Transverse colon (tissue), 4 donors: ENCODE measurements at regions not wholly inside any gene's neighbourhood (a gene's known extent, or its start where the extent isn't known, plus 50 kb on each side); places are given as distances from the start of the nearest gene placed in this dataset.

Experiments used
- DNase-seq: peaks from one replicate; pipeline ENCODE4 v3.0.0-alpha.2; 2019
- H3K27ac ChIP-seq, 4 donors: fragments of 200-600 bp; sonication (generic); 2 replicates each; pipeline ENCODE4 v1.5.1; 2016 to 2018; ENCODE audit warnings: inconsistent platforms in 4 of 4
- H3K27me3 ChIP-seq: fragments of 200-600 bp; sonication (generic); 2 replicates; pipeline ENCODE4 v1.5.1; 2017; ENCODE audit warnings: inconsistent platforms
- H3K36me3 ChIP-seq, 4 donors: fragments of 200-600 bp; sonication (generic); 2 replicates each; pipeline ENCODE4 v1.5.1; 2017 to 2019; ENCODE audit warnings: inconsistent platforms in 4 of 4
- H3K4me1 ChIP-seq, 4 donors: fragments of 200-600 bp; sonication (generic); 2 replicates each; pipeline ENCODE4 v1.5.1; 2017 to 2020; ENCODE audit warnings: inconsistent platforms in 4 of 4
- H3K4me3 ChIP-seq, 4 donors: fragments of 200-600 bp; sonication (generic); 1 replicate in 1 of 4; 2 replicates in 3 of 4; pipeline versions ENCODE4 v1.5.1 to v1.6.1; 2017 to 2019; ENCODE audit warnings: inconsistent platforms in 4 of 4
- H3K9me3 ChIP-seq, 2 donors: fragments of 200-600 bp; sonication (generic); 2 replicates each; pipeline ENCODE4 v1.5.1; 2017 to 2019; ENCODE audit warnings: inconsistent platforms in 2 of 2
- CTCF ChIP-seq, 5 experiments: fragments of 200-600 bp in 3 of 5; fragments of 450-650 bp in 2 of 5; sonication (generic) in 3 of 5; IDR thresholded peaks; 1 replicate in 2 of 5; 2 replicates in 3 of 5; pipeline ENCODE4 v1.5.1; 2016 to 2017; ENCODE audit warnings: antibody characterized with exemption in 5 of 5, inconsistent platforms in 3 of 5, mild to moderate bottlenecking in 2 of 5, moderate library complexity in 1 of 5
- EP300 ChIP-seq: sonication (generic); formaldehyde crosslinking; IDR thresholded peaks from one replicate; pipeline ENCODE4 v1.6.1; 2017; ENCODE audit warnings: antibody characterized with exemption, low read depth
- POLR2A ChIP-seq: fragments of 450-650 bp; IDR thresholded peaks from one replicate; pipeline ENCODE4 v1.6.1; 2016; ENCODE audit warnings: antibody characterized with exemption, mild to moderate bottlenecking, moderate library complexity
- POLR2AphosphoS5 ChIP-seq, 3 donors: sonication (generic); formaldehyde crosslinking; IDR thresholded peaks; one replicate each; pipeline ENCODE4 v1.6.1; 2016; ENCODE audit warnings: antibody characterized with exemption in 3 of 3
- WGBS, 2 donors: methylation state at CpG; one replicate each; pipeline ENCODE4 v1.1.5; 2018; ENCODE audit warnings: low coverage in 1 of 2; 5-methylcytosine and 5-hydroxymethylcytosine counted together
- in situ Hi-C, 4 donors: fragments of 200-750 bp; cut with MboI; loops; one replicate each; pipeline versions ENCODE4 v1.15.0 to v1.15.1; 2017; ENCODE audit warnings: low sequenced_read_pairs in 3 of 4, low pct_ligation_motif_present in 1 of 4, low pct_unique_long_range_greater_than_20kb in 1 of 4
- intact Hi-C: fragments of 100-400 bp; cut with DNase I; formaldehyde crosslinking; loops from one replicate; pipeline ENCODE4 v1.15.1; 2023; ENCODE audit warnings: low total_unique reads

DNA sequence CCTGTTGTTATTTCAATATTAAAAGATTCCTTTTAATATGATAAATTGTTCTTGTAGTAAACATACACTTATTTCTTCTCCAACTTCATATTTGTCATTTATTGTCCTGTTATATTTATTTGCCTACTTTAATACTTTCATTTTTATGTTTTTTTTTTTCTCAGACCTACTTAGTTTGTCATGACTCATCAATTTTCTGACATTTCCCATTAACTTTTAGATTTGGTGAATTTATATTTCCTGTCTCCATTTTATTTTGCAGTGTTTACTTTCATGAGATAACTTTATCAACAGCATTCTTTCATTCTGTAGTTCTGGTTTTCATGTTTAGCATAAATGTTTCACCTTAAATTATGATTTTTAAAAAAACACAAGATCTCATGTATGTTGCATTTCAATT is 788.7 kb downstream of the EFNA5 start:
- in situ Hi-C loops (no loop called here), intact Hi-C loops (no loop called here)
- H3K27ac ChIP-seq: no peak overlapping the region
- H3K4me3 ChIP-seq: no peak overlapping the region
- TF ChIP-seq POLR2AphosphoS5 (IDR thresholded peaks at IDR 0.05): no peak
- no peak for TF ChIP-seq EP300
- no peak for TF ChIP-seq POLR2A
- TF ChIP-seq CTCF (IDR thresholded peaks at IDR 0.05): no peak
- H3K4me1 ChIP-seq: no peaks in the 10 kb centered on the region
- H3K27me3 ChIP-seq: no peaks in the 10 kb centered on the region
- no peak for DNase-seq
- H3K36me3 ChIP-seq: no peaks in the 10 kb centered on the region
- no peaks in the 10 kb centered on the region for H3K9me3 ChIP-seq

- no peak overlapping the region for H3K27ac ChIP-seq
- in situ Hi-C loops: no loop called here
- TF ChIP-seq POLR2AphosphoS5 (IDR thresholded peaks at IDR 0.05) (no peak), POLR2A (no peak), EP300 (no peak), CTCF (IDR thresholded peaks at IDR 0.05) (no peak)
- 50 to 65% methylated on average over 2 of the region's 2 CpGs for WGBS, 2 donors
- no peaks in the 10 kb centered on the region for H3K9me3 ChIP-seq
- H3K4me3 ChIP-seq: no peak overlapping the region
- no peak for DNase-seq
- H3K36me3 ChIP-seq: no peaks in the 10 kb centered on the region
- intact Hi-C loops: no loop called here
- no peaks in the 10 kb centered on the region for H3K27me3 ChIP-seq
- H3K4me1 ChIP-seq: no peaks in the 10 kb centered on the region
Observed at GRCh38 chr5:106880656-106881055, 790.1 kb downstream of the EFNA5 start.

DNA sequence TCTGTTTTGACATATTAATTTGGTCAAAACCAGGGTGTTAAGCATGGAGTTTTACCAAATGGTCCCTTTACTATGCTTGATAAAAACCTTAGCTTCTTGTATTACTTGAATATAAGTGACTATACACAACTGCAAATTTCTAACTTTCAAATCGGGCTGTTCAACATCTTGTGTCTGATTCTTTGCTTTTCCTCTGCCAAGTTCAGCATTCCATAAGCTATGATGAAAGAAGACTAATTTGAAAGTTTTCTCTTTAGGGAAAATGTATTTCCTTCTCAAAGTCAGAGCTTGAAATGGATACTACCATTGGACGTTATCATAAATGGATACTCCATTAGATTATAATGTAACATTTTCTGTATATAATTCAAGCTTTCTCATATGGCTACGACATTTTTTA is 792.9 kb downstream of the EFNA5 start:
- Histone ChIP-seq H3K27me3 (no peaks in the 10 kb centered on the region), H3K9me3 (no peaks in the 10 kb centered on the region), H3K36me3 (no peaks in the 10 kb centered on the region), H3K27ac (no peak overlapping the region), H3K4me3 (no peak overlapping the region), H3K4me1 (no peaks in the 10 kb centered on the region)
- TF ChIP-seq POLR2A (no peak), POLR2AphosphoS5 (IDR thresholded peaks at IDR 0.05) (no peak)
- DNase-seq: no peak
- intact Hi-C loops (no loop called here), in situ Hi-C loops (no loop called here)
- WGBS, 2 donors: 70 to 79% methylated on average over 3 of the region's 3 CpGs

GRCh38 chr5:106876665-106877194 is 794.0 kb downstream of the EFNA5 start:
- Histone ChIP-seq H3K27me3 (no peaks in the 10 kb centered on the region), H3K27ac (no peak overlapping the region), H3K4me3 (no peak overlapping the region), H3K4me1 (no peaks in the 10 kb centered on the region), H3K36me3 (no peaks in the 10 kb centered on the region), H3K9me3 (no peaks in the 10 kb centered on the region)
- in situ Hi-C loops (no loop called here), intact Hi-C loops (no loop called here)
- no peak for TF ChIP-seq POLR2A
- no peak for TF ChIP-seq CTCF (IDR thresholded peaks at IDR 0.05)
- no peak for TF ChIP-seq EP300
- TF ChIP-seq POLR2AphosphoS5 (IDR thresholded peaks at IDR 0.05): no peak
- WGBS, 2 donors: 74 to 86% methylated on average over 4 to 7 of the region's 7 CpGs
- no peak for DNase-seq

GRCh38 chr5:106876298-106876622 is 794.5 kb downstream of the EFNA5 start:
- Histone ChIP-seq H3K27ac (no peak overlapping the region), H3K4me3 (no peak overlapping the region), H3K9me3 (no peaks in the 10 kb centered on the region), H3K27me3 (no peaks in the 10 kb centered on the region), H3K4me1 (no peaks in the 10 kb centered on the region), H3K36me3 (no peaks in the 10 kb centered on the region)
- WGBS, 2 donors: 95% methylated on average over 6 of the region's 6 CpGs; no CpG with 5 or more reads in 1 of the 2 donors
- DNase-seq: no peak
- in situ Hi-C loops: no loop called here
- no peak for TF ChIP-seq POLR2AphosphoS5 (IDR thresholded peaks at IDR 0.05)
- no peak for TF ChIP-seq CTCF (IDR thresholded peaks at IDR 0.05)
- no peak for TF ChIP-seq POLR2A
- no peak for TF ChIP-seq EP300
- intact Hi-C loops: no loop called here
